Hepatocyte (in vitro differentiated cells): ENCODE measurements at regions not wholly inside any gene's neighbourhood (a gene's known extent, or its start where the extent isn't known, plus 50 kb on each side); places are given as distances from the start of the nearest gene placed in this dataset.

Experiments
- CTCF ChIP-seq: fragments of 200-600 bp; sonication (generic); IDR thresholded peaks from 2 replicates; pipeline ENCODE4 v1.5.1; 2016; ENCODE audit warnings: antibody characterized with exemption, mild to moderate bottlenecking; ENCODE audit not compliant: poor library complexity
- EZH2 ChIP-seq: fragments of 200-600 bp; sonication (generic); IDR thresholded peaks from 2 replicates; pipeline ENCODE4 v1.6.1; 2016; ENCODE audit warnings: antibody characterized with exemption, mild to moderate bottlenecking, borderline replicate concordance
- EZH2phosphoT487 ChIP-seq: fragments of 200-600 bp; sonication (generic); IDR thresholded peaks from one replicate; pipeline ENCODE4 v1.6.1; 2018; ENCODE audit warnings: antibody characterized with exemption, mild to moderate bottlenecking, low read depth, moderate library complexity; ENCODE audit not compliant: unreplicated experiment, severe bottlenecking

- TF ChIP-seq CTCF = no peak
- TF ChIP-seq EZH2 = no peak
- TF ChIP-seq EZH2phosphoT487 = no peak
These were observed 500.6 kb downstream of the ETS1 start for GRCh38 chr11:128086794-128087193.
